ENCODE measurements at regions not wholly inside any gene's neighbourhood (a gene's known extent, or its start where the extent isn't known, plus 50 kb on each side); places are given as distances from the start of the nearest gene placed in this dataset.

- H3K36me3 ChIP-seq = no peaks in the 10 kb centered on the region
- H3K4me3 ChIP-seq = no peak overlapping the region
- WGBS, 2 donors = 92 to 93% methylated on average over 4 of the region's 4 CpGs
- H3K27ac ChIP-seq = no peak overlapping the region
- H3K27me3 ChIP-seq = no peaks in the 10 kb centered on the region
- DNase-seq (no peak), ATAC-seq (ENCODE audit: low FRiP score in 2 of 2) (no peak)
- H3K9me3 ChIP-seq = no peaks in the 10 kb centered on the region
- no peaks in the 10 kb centered on the region for H3K4me1 ChIP-seq
- no peak for TF ChIP-seq EP300 (IDR thresholded peaks at IDR 0.05)
- TF ChIP-seq POLR2A (IDR thresholded peaks at IDR 0.05) = no peak
- TF ChIP-seq POLR2AphosphoS5 (IDR thresholded peaks at IDR 0.05) = no peak
- TF ChIP-seq CTCF (IDR thresholded peaks at IDR 0.05) = no peak
Measured at GRCh38 chr5:68658810-68659372, 434.9 kb upstream of the SLC30A5 start.

GRCh38 chr5:68659881-68660280 is 433.9 kb upstream of the SLC30A5 start:
- whole genome bisulfite sequencing, 2 donors = 82% methylated on average over 3 of the region's 3 CpGs

GRCh38 chr5:68661237-68661636 is 432.6 kb upstream of the SLC30A5 start:
- 74 to 81% methylated on average over 2 of the region's 2 CpGs for WGBS, 2 donors
- TF ChIP-seq POLR2A (IDR thresholded peaks at IDR 0.05) = no peak
- no peak for TF ChIP-seq POLR2AphosphoS5 (IDR thresholded peaks at IDR 0.05)
- no peak for TF ChIP-seq EP300 (IDR thresholded peaks at IDR 0.05)
- no peak for TF ChIP-seq CTCF (IDR thresholded peaks at IDR 0.05)
- H3K4me3 ChIP-seq = no peak overlapping the region
- H3K4me1 ChIP-seq = no peaks in the 10 kb centered on the region
- no peak overlapping the region for H3K27ac ChIP-seq
- no peak for ATAC-seq (ENCODE audit: low FRiP score in 2 of 2)
- no peaks in the 10 kb centered on the region for H3K9me3 ChIP-seq
- no peaks in the 10 kb centered on the region for H3K36me3 ChIP-seq
- no peak for DNase-seq
- H3K27me3 ChIP-seq = no peaks in the 10 kb centered on the region

More at GRCh38 chr5:68659881-68660280, 433.9 kb upstream of the SLC30A5 start:
- no peaks in the 10 kb centered on the region for H3K27me3 ChIP-seq
- ATAC-seq (ENCODE audit: low FRiP score in 2 of 2) = no peak
- H3K4me3 ChIP-seq = no peak overlapping the region
- H3K9me3 ChIP-seq = no peaks in the 10 kb centered on the region
- H3K4me1 ChIP-seq = no peaks in the 10 kb centered on the region
- TF ChIP-seq EP300 (IDR thresholded peaks at IDR 0.05) (no peak), CTCF (IDR thresholded peaks at IDR 0.05) (no peak), POLR2A (IDR thresholded peaks at IDR 0.05) (no peak), POLR2AphosphoS5 (IDR thresholded peaks at IDR 0.05) (no peak)
- H3K36me3 ChIP-seq = no peaks in the 10 kb centered on the region
- no peak for DNase-seq
- H3K27ac ChIP-seq = no peak overlapping the region

GRCh38 chr5:68662804-68663307 is 431.0 kb upstream of the SLC30A5 start:
- Histone ChIP-seq H3K36me3 (no peaks in the 10 kb centered on the region), H3K4me3 (no peak overlapping the region), H3K27me3 (no peaks in the 10 kb centered on the region), H3K27ac (no peak overlapping the region), H3K9me3 (no peaks in the 10 kb centered on the region), H3K4me1 (no peaks in the 10 kb centered on the region)
- DNase-seq = no peak
- ATAC-seq (ENCODE audit: low FRiP score in 2 of 2) = no peak
- TF ChIP-seq POLR2AphosphoS5 (IDR thresholded peaks at IDR 0.05) (no peak), POLR2A (IDR thresholded peaks at IDR 0.05) (no peak), CTCF (IDR thresholded peaks at IDR 0.05) (no peak), EP300 (IDR thresholded peaks at IDR 0.05) (no peak)

Measured in upper lobe of left lung (tissue), 6 donors.